Vagina (tissue), 2 donors: ENCODE measurements at regions not wholly inside any gene's neighbourhood (a gene's known extent, or its start where the extent isn't known, plus 50 kb on each side); places are given as distances from the start of the nearest gene placed in this dataset.

Experiments
- DNase-seq, 2 donors: peaks; one replicate each; pipeline ENCODE4 v3.0.0-alpha.2; 2017; ENCODE audit errors: extremely low spot score in 2 of 2
- H3K27ac ChIP-seq: fragments of 200-600 bp; sonication (generic); one replicate; pipeline ENCODE4 v1.5.1; 2019
- H3K27me3 ChIP-seq: fragments of 200-600 bp; sonication (generic); one replicate; pipeline ENCODE4 v1.5.1; 2019
- H3K36me3 ChIP-seq, 2 donors: fragments of 200-600 bp; sonication (generic); one replicate each; pipeline ENCODE4 v1.5.1; 2017 to 2019
- H3K4me1 ChIP-seq: fragments of 200-600 bp; sonication (generic); one replicate; pipeline ENCODE4 v1.5.1; 2019
- H3K4me3 ChIP-seq, 2 donors: fragments of 200-600 bp; sonication (generic); 1 replicate in 1 of 2; 2 replicates in 1 of 2; pipeline ENCODE4 v1.5.1; 2016 to 2019
- H3K9me3 ChIP-seq: fragments of 200-600 bp; sonication (generic); one replicate; pipeline ENCODE4 v1.5.1; 2019
- POLR2A ChIP-seq, 2 donors: fragments of 450-650 bp; IDR thresholded peaks; one replicate each; pipeline ENCODE4 v1.6.1; 2017; ENCODE audit warnings: antibody characterized with exemption in 2 of 2, mild to moderate bottlenecking in 2 of 2, moderate library complexity in 2 of 2
- POLR2AphosphoS5 ChIP-seq, 2 donors: sonication (generic); formaldehyde crosslinking; IDR thresholded peaks; one replicate each; pipeline ENCODE4 v1.9.0; 2017; ENCODE audit warnings: antibody characterized with exemption in 2 of 2, mild to moderate bottlenecking in 2 of 2, low read depth in 1 of 2; ENCODE audit not compliant: insufficient read depth in 1 of 2
- intact Hi-C: fragments of 100-400 bp; cut with DNase I; formaldehyde crosslinking; loops from one replicate; pipeline ENCODE4 v1.15.1; 2023
- TF ChIP-seq, protein P1 (sequence below), 3 experiments: fragments of 450-650 bp in 2 of 3; fragments of 200-600 bp in 1 of 3; sonication (generic) in 1 of 3; IDR thresholded peaks; one replicate each; pipeline ENCODE4 v1.5.1; 2017 to 2019; ENCODE audit warnings: antibody characterized with exemption in 3 of 3, mild to moderate bottlenecking in 2 of 3, moderate library complexity in 2 of 3

DNA sequence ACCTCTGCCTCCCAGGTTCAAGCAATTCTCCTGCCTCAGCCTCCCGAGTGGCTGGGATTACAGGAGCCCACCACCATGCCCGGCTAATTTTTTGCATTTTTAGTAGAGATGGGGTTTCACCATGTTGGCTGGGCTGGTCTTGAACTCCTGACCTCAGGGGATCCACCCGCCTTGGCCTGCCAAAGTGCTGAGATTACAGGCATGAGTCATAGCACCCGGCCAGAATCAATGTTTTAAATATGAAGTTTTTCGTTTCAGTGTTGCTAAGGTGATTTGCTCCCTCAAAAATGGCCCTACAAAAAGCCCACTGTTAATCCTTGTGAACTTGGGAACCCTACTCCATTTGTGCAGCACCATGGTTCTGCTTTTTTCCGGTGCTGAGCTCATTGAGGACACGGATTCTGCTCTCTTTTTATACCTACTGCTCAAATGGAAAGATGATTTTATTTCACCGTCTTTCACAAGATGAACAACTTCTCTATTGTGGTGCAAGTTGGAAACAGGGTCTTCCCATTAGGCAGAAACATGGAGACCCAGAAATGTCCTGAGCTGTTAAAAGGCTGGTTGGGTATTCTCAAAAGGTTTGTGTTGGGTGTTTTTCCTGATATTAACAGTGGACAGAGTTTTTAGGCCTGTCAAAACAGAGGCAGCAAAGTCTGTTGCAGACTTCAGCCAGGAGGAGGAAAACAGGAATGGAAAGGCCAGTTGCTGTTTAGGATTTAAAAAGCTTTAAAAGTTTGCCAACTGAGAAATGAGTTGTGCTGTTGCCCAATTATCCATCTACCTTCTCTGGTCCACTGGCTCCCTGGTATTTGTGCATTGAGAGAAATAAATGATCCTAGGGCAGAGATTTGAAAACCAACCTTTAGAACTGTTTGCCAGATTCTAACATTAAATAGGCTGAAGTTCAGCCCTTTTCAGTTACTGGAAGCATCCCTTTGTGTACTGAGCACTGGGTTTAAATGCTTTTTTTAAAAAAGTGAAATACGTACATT, 85.8 kb downstream of the ATP23 start:
- Histone ChIP-seq H3K27me3 (no peaks in the 10 kb centered on the region), H3K4me3 (no peak overlapping the region), H3K4me1 (peaks cover 14% of the 10 kb centered on the region), H3K9me3 (no peaks in the 10 kb centered on the region), H3K36me3 (no peaks in the 10 kb centered on the region), H3K27ac (no peak overlapping the region)
- no peak for DNase-seq
- intact Hi-C loops: no loop called here
- TF ChIP-seq POLR2AphosphoS5 (IDR thresholded peaks at IDR 0.05; ENCODE audit: insufficient read depth in 1 of 2, low read depth in 1 of 2) (no peak), POLR2A (IDR thresholded peaks at IDR 0.05) (no peak)
- TF ChIP-seq, protein P1, sequence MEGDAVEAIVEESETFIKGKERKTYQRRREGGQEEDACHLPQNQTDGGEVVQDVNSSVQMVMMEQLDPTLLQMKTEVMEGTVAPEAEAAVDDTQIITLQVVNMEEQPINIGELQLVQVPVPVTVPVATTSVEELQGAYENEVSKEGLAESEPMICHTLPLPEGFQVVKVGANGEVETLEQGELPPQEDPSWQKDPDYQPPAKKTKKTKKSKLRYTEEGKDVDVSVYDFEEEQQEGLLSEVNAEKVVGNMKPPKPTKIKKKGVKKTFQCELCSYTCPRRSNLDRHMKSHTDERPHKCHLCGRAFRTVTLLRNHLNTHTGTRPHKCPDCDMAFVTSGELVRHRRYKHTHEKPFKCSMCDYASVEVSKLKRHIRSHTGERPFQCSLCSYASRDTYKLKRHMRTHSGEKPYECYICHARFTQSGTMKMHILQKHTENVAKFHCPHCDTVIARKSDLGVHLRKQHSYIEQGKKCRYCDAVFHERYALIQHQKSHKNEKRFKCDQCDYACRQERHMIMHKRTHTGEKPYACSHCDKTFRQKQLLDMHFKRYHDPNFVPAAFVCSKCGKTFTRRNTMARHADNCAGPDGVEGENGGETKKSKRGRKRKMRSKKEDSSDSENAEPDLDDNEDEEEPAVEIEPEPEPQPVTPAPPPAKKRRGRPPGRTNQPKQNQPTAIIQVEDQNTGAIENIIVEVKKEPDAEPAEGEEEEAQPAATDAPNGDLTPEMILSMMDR (IDR thresholded peaks at IDR 0.05): no peak

DNA sequence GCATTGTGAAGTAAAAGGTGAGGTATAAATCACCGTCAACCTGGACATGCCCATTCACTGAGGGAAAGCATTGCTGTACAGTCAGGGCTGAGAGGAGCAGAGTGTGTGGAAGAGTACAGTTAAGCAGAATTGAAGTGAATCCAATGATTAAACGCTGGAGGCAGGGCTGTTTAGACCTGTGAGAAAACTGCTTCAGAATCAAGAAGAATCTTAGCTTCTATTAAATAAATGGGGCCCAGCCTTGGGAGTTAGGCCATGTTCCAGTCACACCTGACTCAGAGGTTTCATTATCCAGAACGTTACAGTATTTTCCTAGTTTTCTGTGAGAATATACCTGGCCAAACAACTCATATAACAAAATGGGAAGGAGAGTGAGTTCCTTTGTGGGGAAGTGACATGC, 86.9 kb downstream of the ATP23 start:
- H3K27ac ChIP-seq: no peak overlapping the region
- no peaks in the 10 kb centered on the region for H3K9me3 ChIP-seq
- TF ChIP-seq POLR2AphosphoS5 (IDR thresholded peaks at IDR 0.05; ENCODE audit: insufficient read depth in 1 of 2, low read depth in 1 of 2) (no peak), POLR2A (IDR thresholded peaks at IDR 0.05) (no peak)
- TF ChIP-seq, protein P1 (IDR thresholded peaks at IDR 0.05): no peak
- no peaks in the 10 kb centered on the region for H3K36me3 ChIP-seq
- no peak for DNase-seq
- intact Hi-C loops: no loop called here
- H3K4me3 ChIP-seq: no peak overlapping the region
- H3K27me3 ChIP-seq: no peaks in the 10 kb centered on the region
- H3K4me1 ChIP-seq: peaks cover 14% of the 10 kb centered on the region

DNA sequence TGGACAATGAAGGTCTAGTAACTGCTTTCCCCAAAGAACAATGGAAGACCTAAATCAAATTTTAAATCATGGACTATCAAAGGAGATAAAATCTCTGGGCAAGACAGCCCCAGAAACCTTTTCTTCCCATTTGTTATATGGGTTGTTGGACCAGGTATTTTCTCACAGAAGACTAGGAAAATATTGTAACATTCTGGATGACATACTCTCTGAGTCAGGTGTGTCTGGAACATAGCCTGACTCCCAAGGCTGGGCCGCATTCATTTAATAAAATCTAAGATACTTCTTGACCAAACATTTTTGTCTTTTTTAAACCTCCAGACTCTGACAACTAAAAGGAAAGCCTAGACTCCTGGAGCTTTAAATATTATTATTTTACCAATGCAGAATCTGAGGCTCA, 87.9 kb downstream of the ATP23 start:
- Histone ChIP-seq H3K27ac (no peak overlapping the region), H3K9me3 (no peaks in the 10 kb centered on the region), H3K36me3 (no peaks in the 10 kb centered on the region), H3K4me3 (no peak overlapping the region), H3K27me3 (no peaks in the 10 kb centered on the region), H3K4me1 (peaks cover 14% of the 10 kb centered on the region)
- TF ChIP-seq POLR2AphosphoS5 (IDR thresholded peaks at IDR 0.05; ENCODE audit: insufficient read depth in 1 of 2, low read depth in 1 of 2) (no peak), POLR2A (IDR thresholded peaks at IDR 0.05) (no peak)
- TF ChIP-seq, protein P1 (IDR thresholded peaks at IDR 0.05): no peak
- intact Hi-C loops: no loop called here
- no peak for DNase-seq

DNA sequence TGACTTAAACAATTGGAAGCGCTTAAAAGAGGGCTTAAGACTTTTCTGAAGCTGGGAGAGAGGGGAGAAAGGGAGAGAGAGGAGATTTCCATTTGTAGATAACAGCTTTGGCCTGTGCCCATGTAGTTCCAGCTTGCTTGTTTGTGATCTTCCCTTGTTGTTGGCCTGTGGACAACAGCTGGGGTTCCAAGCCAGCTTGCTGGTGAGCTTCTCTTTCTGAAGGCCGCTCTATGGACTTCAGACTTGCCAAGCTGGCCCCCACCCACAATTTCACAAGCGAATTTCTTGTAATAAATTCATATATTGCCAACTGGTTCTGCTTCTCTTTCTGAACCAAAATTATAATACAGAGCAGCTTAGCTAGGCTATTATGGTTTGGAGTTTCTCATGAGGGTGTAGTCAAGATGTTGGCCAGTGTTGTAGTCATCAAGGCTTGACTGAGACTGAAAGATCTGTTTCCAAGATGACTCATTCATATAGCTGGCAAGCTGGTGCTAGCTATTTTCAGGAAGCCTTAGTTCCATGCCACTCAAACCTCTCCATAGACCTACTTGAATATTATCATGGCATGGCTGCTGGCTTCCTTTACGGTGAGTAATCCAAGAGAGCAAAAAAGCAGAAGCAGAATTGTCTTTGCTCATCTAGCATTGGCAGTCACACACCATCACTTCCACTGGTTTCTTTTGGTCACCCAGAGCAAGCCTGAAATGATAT, 89.4 kb downstream of the ATP23 start:
- Histone ChIP-seq H3K9me3 (no peaks in the 10 kb centered on the region), H3K4me1 (peaks cover 14% of the 10 kb centered on the region), H3K36me3 (no peaks in the 10 kb centered on the region), H3K27ac (no peak overlapping the region), H3K4me3 (no peak overlapping the region), H3K27me3 (no peaks in the 10 kb centered on the region)
- intact Hi-C loops: no loop called here
- DNase-seq: no peak
- TF ChIP-seq POLR2A (IDR thresholded peaks at IDR 0.05) (no peak), POLR2AphosphoS5 (IDR thresholded peaks at IDR 0.05; ENCODE audit: insufficient read depth in 1 of 2, low read depth in 1 of 2) (peak in 1 of 2 donors; percentile 62)

DNA sequence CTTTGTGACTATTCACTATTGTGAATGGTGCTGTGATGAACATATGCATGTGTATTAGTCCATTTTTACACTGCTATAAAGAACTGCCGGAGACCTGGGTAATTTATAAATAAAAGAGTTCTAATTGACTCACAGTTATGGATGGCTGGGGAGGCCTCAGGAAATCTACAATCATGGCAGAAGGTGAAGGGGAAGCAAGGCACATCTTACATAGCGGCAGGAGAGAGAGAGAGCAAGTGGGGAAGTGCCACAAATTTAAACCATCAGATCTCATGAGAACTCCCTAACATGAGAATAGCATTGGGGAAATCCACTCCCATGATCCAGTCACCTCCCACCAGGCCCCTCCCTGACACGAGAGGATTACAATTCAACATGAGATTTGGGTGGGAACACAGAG, 90.8 kb downstream of the ATP23 start:
- Histone ChIP-seq H3K4me3 (no peak overlapping the region), H3K27me3 (no peaks in the 10 kb centered on the region), H3K27ac (no peak overlapping the region), H3K9me3 (no peaks in the 10 kb centered on the region), H3K36me3 (no peaks in the 10 kb centered on the region), H3K4me1 (peaks cover 5% of the 10 kb centered on the region)
- no peak for DNase-seq
- TF ChIP-seq, protein P1 (IDR thresholded peaks at IDR 0.05): no peak
- TF ChIP-seq POLR2A (IDR thresholded peaks at IDR 0.05): no peak
- no peak for TF ChIP-seq POLR2AphosphoS5 (IDR thresholded peaks at IDR 0.05; ENCODE audit: insufficient read depth in 1 of 2, low read depth in 1 of 2)
- intact Hi-C loops: no loop called here
